HG02610 (cell line): ENCODE measurements at regions not wholly inside any gene's neighbourhood (a gene's known extent, or its start where the extent isn't known, plus 50 kb on each side); places are given as distances from the start of the nearest gene placed in this dataset.
"Not testable (repeated sequence)": the region's sequence is repeated elsewhere in the genome, so short reads cannot be mapped to it uniquely, and the experiment has no call there.

Experiments used
- ATAC-seq: cut with Tn5 transposase; IDR thresholded peaks from one replicate; pipeline ENCODE4 v1.9.1; 2021; ENCODE audit warnings: mild to moderate bottlenecking, moderate library complexity; ENCODE audit not compliant: unreplicated experiment

- ATAC-seq: no peak
Measured at GRCh38 chr11:13134066-13134465, 125.0 kb downstream of the RASSF10 start.

GRCh38 chr11:13134886-13135285, 125.8 kb downstream of the RASSF10 start:
- ATAC-seq: no peak

- no peak for ATAC-seq
Measured at GRCh38 chr11:13135385-13136271, 126.5 kb downstream of the RASSF10 start.

- ATAC-seq: no peak
Measured at GRCh38 chr11:13136272-13136596, 127.1 kb downstream of the RASSF10 start.

- no peak for ATAC-seq
Measured at GRCh38 chr11:13137844-13138301, 128.8 kb downstream of the RASSF10 start.

GRCh38 chr11:13139085-13139484, 130.0 kb downstream of the RASSF10 start:
- ATAC-seq: not testable (repeated sequence)

GRCh38 chr11:13140028-13140870, 131.1 kb downstream of the RASSF10 start:
- ATAC-seq: peak; percentile 74

GRCh38 chr11:13140873-13141655, 131.9 kb downstream of the RASSF10 start:
- no peak for ATAC-seq

- no peak for ATAC-seq
Measured at GRCh38 chr11:13141731-13142709, 132.9 kb downstream of the RASSF10 start.

GRCh38 chr11:13143486-13144297, 133.9 kb upstream of the BMAL1 start:
- ATAC-seq: no peak

GRCh38 chr11:13145461-13145860, 132.1 kb upstream of the BMAL1 start:
- no peak for ATAC-seq

- ATAC-seq: no peak
Measured at GRCh38 chr11:13149991-13150390, 127.6 kb upstream of the BMAL1 start.

GRCh38 chr11:13150487-13150886, 127.1 kb upstream of the BMAL1 start:
- no peak for ATAC-seq

GRCh38 chr11:13152264-13152663, 125.3 kb upstream of the BMAL1 start:
- no peak for ATAC-seq

GRCh38 chr11:13152736-13153541, 124.7 kb upstream of the BMAL1 start:
- no peak for ATAC-seq

- ATAC-seq: not testable (repeated sequence)
Measured at GRCh38 chr11:13154374-13154773, 123.2 kb upstream of the BMAL1 start.

- no peak for ATAC-seq
Measured at GRCh38 chr11:13160346-13160745, 117.2 kb upstream of the BMAL1 start.

- no peak for ATAC-seq
Measured at GRCh38 chr11:13160806-13161205, 116.8 kb upstream of the BMAL1 start.
